ENCODE measurements at regions not wholly inside any gene's neighbourhood (a gene's known extent, or its start where the extent isn't known, plus 50 kb on each side); places are given as distances from the start of the nearest gene placed in this dataset.

- TF ChIP-seq ETS1 (CRISPR knock-in tag; IDR thresholded peaks at IDR 0.05) = no peak
- no peak for TF ChIP-seq MEIS2 (CRISPR knock-in tag; IDR thresholded peaks at IDR 0.05)
- TF ChIP-seq CEBPG (CRISPR knock-in tag; IDR thresholded peaks at IDR 0.05) = no peak
- TF ChIP-seq ZFP37 (CRISPR knock-in tag; IDR thresholded peaks at IDR 0.05; ENCODE audit: borderline replicate concordance) = no peak
Observed at GRCh38 chrX:54615109-54615508, 85.1 kb downstream of the GNL3L start (continued).

- intact Hi-C loops (cut with micrococcal nuclease; ENCODE audit: unreplicated experiment) = no loop called here
- Histone ChIP-seq H3K27ac (ENCODE audit: extremely low read length, insufficient read depth, low read length) (no peak overlapping the region), H3K27me3 (ENCODE audit: control insufficient read depth in 1 of 2, insufficient read depth in 2 of 2, low read length in 2 of 2) (no peaks in the 10 kb centered on the region), H4K20me1 (ENCODE audit: insufficient read depth, low read length) (no peaks in the 10 kb centered on the region), H3K36me3 (replicated peaks in 1 of 2; ENCODE audit: control insufficient read depth in 1 of 2, insufficient read depth in 2 of 2, low read length in 2 of 2) (no peaks in the 10 kb centered on the region), H3K4me3 (replicated peaks in 1 of 3; ENCODE audit: insufficient read depth in 1 of 3, low read depth in 2 of 3, low read length in 3 of 3) (no peak overlapping the region), H3K4me1 (ENCODE audit: insufficient read depth, low read length) (no peaks in the 10 kb centered on the region), H2AFZ (ENCODE audit: low read length) (no peak overlapping the region), H3K9ac (ENCODE audit: insufficient read depth, low read depth, low read length) (no peak overlapping the region), H3K9me3 (ENCODE audit: low read length) (no peaks in the 10 kb centered on the region), H3K4me2 (ENCODE audit: low read depth, low read length) (no peak overlapping the region), H3K79me2 (ENCODE audit: insufficient read depth, low read length) (no peaks in the 10 kb centered on the region)
- POLR2A ChIA-PET = no interaction called here
- BruUV-seq (replicated peaks) = no TSS peak
- CTCF ChIA-PET (ENCODE audit: low intra/inter-chr PET ratio, low total read pairs) = no interaction called here
- ATAC-seq (no peak), FAIRE-seq (no peak), DNase-seq (ENCODE audit: low spot score) (no peak)
- in situ Hi-C loops (cut with HindIII; ENCODE audit: extremely low pct_ligation_motif_present, low pct_unique_long_range_greater_than_20kb) = no loop called here
- 88% methylated on average over 2 of the region's 3 CpGs for WGBS (ENCODE audit: low lambda C conversion rate)
- TF ChIP-seq DMAP1 (CRISPR knock-in tag; IDR thresholded peaks at IDR 0.05) (no peak), FOXC1 (CRISPR knock-in tag; IDR thresholded peaks at IDR 0.05; ENCODE audit: borderline replicate concordance) (no peak), ZMAT3 (CRISPR knock-in tag; conservative IDR thresholded peaks at IDR 0.05) (no peak), BCL6 (CRISPR knock-in tag; IDR thresholded peaks at IDR 0.05) (no peak), XBP1 (CRISPR knock-in tag; IDR thresholded peaks at IDR 0.05) (no peak), ZNF382 (CRISPR knock-in tag; IDR thresholded peaks at IDR 0.05; ENCODE audit: borderline replicate concordance) (no peak), ZNF282 (IDR thresholded peaks at IDR 0.05; ENCODE audit: partially characterized antibody) (no peak), ZNF34 (CRISPR knock-in tag; IDR thresholded peaks at IDR 0.05; ENCODE audit: borderline replicate concordance) (no peak), DMTF1 (CRISPR knock-in tag; IDR thresholded peaks at IDR 0.05) (no peak), ZC3H4 (CRISPR knock-in tag; IDR thresholded peaks at IDR 0.05; ENCODE audit: borderline replicate concordance) (no peak), ZNF567 (CRISPR knock-in tag; IDR thresholded peaks at IDR 0.05; ENCODE audit: borderline replicate concordance) (no peak), HNRNPK (IDR thresholded peaks at IDR 0.05; ENCODE audit: low read depth, low read length, poor library complexity, severe bottlenecking) (no peak), NR2F1 (CRISPR knock-in tag; IDR thresholded peaks at IDR 0.05) (no peak), PATZ1 (CRISPR knock-in tag; IDR thresholded peaks at IDR 0.05) (no peak), RNF2 (conservative IDR thresholded peaks at IDR 0.05; ENCODE audit: low read depth) (no peak), PRMT3 (CRISPR knock-in tag; IDR thresholded peaks at IDR 0.05; ENCODE audit: borderline replicate concordance, low read depth) (no peak), ZNF737 (CRISPR knock-in tag; IDR thresholded peaks at IDR 0.05; ENCODE audit: borderline replicate concordance) (no peak)
Observed at GRCh38 chrX:54633641-54634040, 103.6 kb downstream of the GNL3L start.
